ENCODE measurements at regions not wholly inside any gene's neighbourhood (a gene's known extent, or its start where the extent isn't known, plus 50 kb on each side); places are given as distances from the start of the nearest gene placed in this dataset.

GRCh38 chr7:106448992-106449859 is 164.4 kb upstream of the NAMPT start:
- TF ChIP-seq POLR2AphosphoS5 (IDR thresholded peaks at IDR 0.05; ENCODE audit: low read depth, low read length): no peak
- TF ChIP-seq CTCF (IDR thresholded peaks at IDR 0.05 in 2 of 3, conservative IDR thresholded peaks at IDR 0.05 in 1 of 3; ENCODE audit: borderline replicate concordance in 1 of 3, insufficient read depth in 1 of 3, low read depth in 2 of 3, low read length in 2 of 3): no peak
- TF ChIP-seq POLR2A (IDR thresholded peaks at IDR 0.05; ENCODE audit: borderline replicate concordance, extremely low read depth, insufficient read depth, insufficient read length): no peak
- TF ChIP-seq ZNF274 (IDR thresholded peaks at IDR 0.05; ENCODE audit: low read depth, low read length): no peak
- TF ChIP-seq EZH2phosphoT487 (IDR thresholded peaks at IDR 0.05; ENCODE audit: borderline replicate concordance): no peak
- no peak for TF ChIP-seq CEBPB (IDR thresholded peaks at IDR 0.05; ENCODE audit: low read depth)
- no peak for TF ChIP-seq JUND (IDR thresholded peaks at IDR 0.05)
- TF ChIP-seq YY1 (IDR thresholded peaks at IDR 0.05; ENCODE audit: extremely low read depth, insufficient replicate concordance, low read depth, low read length): no peak
- no peak for TF ChIP-seq ZBTB33 (IDR thresholded peaks at IDR 0.05; ENCODE audit: extremely low read depth, insufficient replicate concordance, low read length)
- no peak for TF ChIP-seq MAX (IDR thresholded peaks at IDR 0.05)
- no peak for TF ChIP-seq ZFX (IDR thresholded peaks at IDR 0.05)

All from HCT116 (cell line).